ENCODE measurements at regions not wholly inside any gene's neighbourhood (a gene's known extent, or its start where the extent isn't known, plus 50 kb on each side); places are given as distances from the start of the nearest gene placed in this dataset.

GRCh38 chr1:29584362-29584761 lies 348.0 kb downstream of the PTPRU start:
- no peak for DNase-seq (ENCODE audit: low spot score)

- no peak for DNase-seq (ENCODE audit: low spot score)
Measured at GRCh38 chr1:29583727-29584126, 347.4 kb downstream of the PTPRU start.

DNA sequence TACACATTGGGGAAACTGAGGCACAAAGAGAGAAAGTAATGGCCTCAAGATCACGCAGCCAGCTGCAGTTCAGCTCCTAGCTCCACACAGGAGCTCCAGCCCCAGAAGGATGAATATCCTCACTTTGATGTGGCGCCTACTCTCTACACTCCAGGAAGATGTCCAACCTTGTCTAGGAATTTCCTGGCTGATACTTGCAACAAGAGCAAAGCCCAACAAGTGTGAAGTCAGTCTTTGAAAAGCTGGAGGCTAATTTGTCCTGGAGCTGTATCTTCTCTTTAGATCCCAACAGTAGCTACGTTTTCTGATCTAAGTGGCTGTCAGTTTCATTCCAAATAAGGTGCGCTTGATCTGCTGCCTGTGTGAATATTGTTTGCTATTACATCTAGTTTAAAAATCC lies 344.9 kb downstream of the PTPRU start:
- no peak for DNase-seq (ENCODE audit: low spot score)

GRCh38 chr1:29579821-29580425 lies 343.6 kb downstream of the PTPRU start:
- DNase-seq (ENCODE audit: low spot score) = peak; percentile 1

- DNase-seq (ENCODE audit: low spot score) = no peak
Measured at GRCh38 chr1:29577512-29577911, 341.2 kb downstream of the PTPRU start.

DNA sequence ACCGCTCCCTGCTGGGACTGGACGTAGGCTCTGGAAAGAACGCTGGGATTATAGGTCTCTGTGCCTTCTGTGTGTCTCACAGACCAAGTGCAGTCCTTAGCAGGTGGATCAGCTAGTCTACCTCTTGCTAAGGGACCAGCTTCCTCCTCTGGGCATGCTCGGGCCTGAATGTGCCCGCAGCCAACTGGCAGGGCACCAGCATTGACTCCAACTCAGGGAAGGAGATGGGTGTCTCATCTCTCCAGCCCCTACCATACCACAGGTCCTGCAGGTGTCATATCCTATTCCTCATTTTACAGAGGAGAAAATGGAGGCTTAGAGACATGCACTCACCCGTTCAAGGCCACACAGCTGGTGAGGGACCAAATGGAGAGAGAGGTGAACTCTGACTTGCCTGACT lies 340.2 kb downstream of the PTPRU start:
- DNase-seq (ENCODE audit: low spot score) = no peak

GRCh38 chr1:29575826-29576225 lies 339.5 kb downstream of the PTPRU start:
- no peak for DNase-seq (ENCODE audit: low spot score)

- DNase-seq (ENCODE audit: low spot score) = no peak
Measured at GRCh38 chr1:29575277-29575676, 339.0 kb downstream of the PTPRU start.

- DNase-seq (ENCODE audit: low spot score) = no peak
Measured at GRCh38 chr1:29574871-29575270, 338.5 kb downstream of the PTPRU start.

DNA sequence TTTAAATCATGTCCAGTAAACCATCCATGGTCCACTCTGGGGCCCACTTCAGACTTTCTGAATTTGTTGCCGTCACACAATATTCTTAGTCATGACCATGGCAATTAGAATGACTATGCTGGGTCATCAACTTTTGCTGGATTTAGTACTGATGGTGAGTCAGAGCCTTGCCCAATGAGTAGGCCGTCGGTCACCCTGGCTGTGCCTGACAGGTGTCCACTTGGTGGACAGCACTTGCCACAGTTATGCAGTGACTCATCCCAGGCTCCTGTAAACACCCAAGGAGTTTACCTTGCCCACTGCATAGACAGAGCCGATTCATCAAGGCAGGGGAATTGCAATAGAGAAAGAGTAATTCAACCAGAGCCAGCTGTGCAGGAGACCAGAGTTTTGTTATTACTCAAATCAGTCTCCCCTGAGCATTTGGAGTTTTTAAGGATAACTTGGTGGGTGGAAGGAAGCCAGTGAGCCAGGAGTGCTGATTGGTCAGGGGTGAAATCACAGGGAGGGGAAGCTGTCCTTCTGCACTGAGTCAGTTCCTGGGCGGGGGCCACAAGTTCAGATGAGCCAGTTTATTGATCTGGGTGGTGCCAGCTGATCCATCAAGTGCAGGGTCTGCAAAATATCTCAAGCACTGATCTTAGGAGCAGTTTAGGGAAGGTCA lies 333.8 kb downstream of the PTPRU start:
- no peak for DNase-seq (ENCODE audit: low spot score)

GRCh38 chr1:29567257-29567656 lies 330.9 kb downstream of the PTPRU start:
- no peak for DNase-seq (ENCODE audit: low spot score)

DNA sequence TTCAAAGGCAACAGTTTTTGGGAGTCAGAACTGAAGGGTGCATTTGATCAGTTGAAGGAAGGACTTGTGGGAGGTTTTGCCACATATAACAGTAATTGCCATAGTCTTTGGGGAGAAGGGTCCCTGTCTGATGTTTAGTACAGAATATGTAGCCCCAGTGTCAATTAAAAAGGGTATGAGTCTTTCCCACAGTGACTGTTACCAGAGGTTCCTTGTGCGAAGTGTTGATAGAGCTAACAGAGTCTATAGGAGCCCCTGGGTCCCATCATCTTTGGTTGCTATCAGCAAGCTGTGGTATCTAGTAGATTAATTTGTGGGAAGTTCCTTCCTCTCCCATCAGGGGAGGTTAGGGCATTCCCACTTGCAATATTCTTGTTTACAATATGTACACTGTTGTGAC lies 329.2 kb downstream of the PTPRU start:
- no peak for DNase-seq (ENCODE audit: low spot score)

DNA sequence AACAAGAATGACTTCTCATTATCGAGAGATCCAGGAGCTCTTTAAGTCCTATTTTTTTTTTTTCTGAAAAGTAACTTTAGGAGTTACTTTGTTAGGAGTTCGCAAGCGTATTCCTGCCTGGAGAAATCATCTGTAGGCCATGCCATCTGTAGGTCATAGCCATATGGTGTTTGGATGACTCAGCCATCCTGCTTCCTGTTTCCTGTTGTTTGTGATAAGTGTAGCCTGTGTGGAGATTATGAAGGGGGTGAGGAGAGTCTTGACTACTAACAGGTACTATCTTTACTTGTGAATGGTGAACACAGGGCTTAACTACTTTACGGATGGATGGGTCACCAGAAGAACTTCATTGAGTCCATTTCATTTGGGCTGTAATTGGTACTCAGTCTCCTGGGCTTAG lies 327.2 kb downstream of the PTPRU start:
- DNase-seq (ENCODE audit: low spot score) = no peak

DNA sequence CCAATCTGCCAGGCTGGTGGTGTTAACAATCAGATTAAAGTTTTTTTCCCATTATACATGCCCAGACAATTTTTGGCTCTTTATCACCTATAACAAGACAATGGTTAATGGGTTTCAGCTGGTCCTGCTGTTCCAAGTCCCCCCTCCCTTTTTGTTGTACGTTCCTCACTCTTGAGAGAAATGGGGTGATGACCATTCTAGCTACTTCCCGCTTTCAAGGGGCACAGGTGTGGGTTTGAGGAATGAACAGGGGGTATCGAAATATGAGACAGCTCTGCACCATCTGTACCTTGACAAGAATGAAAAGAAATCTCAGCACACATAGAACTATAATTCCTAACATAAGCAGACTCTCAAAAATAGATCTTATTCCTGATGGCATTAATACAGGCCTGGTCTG lies 326.8 kb downstream of the PTPRU start:
- no peak for DNase-seq (ENCODE audit: low spot score)

- no peak for DNase-seq (ENCODE audit: low spot score)
Measured at GRCh38 chr1:29559056-29559455, 322.7 kb downstream of the PTPRU start.

DNA sequence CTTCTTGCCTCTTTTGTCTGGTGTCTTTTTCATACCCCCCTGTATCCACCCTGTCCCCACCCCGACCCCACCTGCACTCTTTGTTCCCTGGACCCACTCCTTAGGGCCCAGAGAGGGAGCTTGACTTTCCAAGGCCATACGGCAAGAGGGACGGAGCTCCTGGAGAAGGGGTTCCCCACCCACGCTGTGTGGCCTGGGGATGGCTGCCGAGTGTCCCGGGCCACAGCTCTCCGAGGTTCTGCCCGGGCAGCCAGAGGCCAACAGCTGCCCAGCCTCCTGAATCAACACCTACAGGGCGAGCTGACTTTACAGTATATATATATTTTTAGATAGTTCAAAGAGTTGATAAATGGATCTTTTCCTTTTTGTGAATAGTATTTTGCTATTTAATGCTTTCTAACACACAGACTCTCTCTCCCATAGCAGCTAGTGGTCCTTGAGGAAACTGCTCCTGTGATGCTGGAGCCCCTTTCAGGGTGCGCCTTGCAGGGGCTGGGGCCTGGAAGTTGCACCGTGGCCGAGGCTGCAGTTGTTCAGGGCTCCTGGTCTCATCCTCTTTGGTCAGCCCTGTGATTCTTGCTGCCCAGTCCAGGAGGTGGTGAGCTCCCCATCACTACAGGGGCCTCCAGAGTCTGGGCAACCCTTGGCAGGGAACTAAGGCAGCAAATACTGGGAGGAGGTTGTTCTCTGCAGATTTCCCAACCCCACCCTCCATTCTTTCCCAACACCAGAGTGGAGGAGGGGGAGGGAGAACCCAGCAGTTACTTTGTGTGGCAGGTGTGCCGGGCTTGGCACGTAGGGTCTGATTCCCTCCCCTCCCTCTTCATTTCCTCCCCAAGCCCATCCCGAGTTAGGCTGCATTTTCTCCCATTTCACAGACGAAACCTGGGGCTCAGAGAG lies 321.6 kb downstream of the PTPRU start:
- DNase-seq (ENCODE audit: low spot score) = no peak

- DNase-seq (ENCODE audit: low spot score) = no peak
Measured at GRCh38 chr1:29557066-29557465, 320.7 kb downstream of the PTPRU start.

DNA sequence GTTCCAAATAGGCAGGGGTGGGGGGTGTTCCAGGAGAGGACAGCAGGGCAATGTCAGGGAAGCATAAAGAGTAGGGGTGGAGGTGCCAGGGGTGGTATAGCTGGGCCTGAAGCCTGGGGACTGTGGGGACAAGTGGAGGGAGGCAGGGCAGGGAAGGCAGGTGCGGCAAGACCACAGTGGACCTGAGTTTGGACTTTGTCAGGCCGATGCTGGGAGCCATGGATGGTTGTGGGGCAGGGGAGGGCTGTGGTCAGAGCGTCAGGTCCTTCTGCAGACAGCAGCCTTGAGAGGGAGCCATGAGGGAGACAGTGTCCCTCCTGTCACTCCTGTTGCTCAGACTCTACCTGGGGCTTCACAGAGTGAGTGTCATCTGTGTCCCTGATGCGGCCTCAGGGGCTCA lies 320.3 kb downstream of the PTPRU start:
- no peak for DNase-seq (ENCODE audit: low spot score)

DNA sequence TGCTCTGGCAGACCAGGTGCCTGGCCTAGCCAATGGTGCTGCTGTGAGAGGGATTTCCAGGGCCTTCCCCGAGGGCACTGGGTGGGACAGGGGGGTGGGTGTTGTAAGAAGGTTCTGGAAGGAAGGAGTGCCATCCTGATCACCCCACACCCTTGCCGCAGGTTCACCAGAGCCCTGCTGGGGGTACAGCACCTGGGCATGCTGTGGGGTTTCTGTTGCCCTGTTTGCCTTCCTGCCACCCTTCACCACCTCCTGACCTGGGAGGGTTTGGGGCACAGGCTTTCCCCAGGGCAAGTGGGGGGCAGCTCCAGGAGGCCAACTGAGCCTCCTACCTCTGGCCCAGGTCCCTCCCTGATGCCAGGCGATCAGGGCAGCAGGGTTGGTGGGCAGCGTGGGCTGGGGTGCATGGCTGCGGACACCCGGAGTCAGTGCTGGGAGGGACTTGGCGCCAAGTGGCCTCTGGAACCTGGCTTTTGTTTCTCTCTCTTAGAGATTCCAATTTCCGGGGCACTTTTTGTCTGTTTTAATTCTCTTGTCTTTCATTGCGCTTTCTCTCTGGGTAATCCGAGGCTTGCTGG lies 318.8 kb downstream of the PTPRU start:
- no peak for DNase-seq (ENCODE audit: low spot score)

- DNase-seq (ENCODE audit: low spot score) = no peak
Measured at GRCh38 chr1:29554208-29554778, 318.0 kb downstream of the PTPRU start.

DNA sequence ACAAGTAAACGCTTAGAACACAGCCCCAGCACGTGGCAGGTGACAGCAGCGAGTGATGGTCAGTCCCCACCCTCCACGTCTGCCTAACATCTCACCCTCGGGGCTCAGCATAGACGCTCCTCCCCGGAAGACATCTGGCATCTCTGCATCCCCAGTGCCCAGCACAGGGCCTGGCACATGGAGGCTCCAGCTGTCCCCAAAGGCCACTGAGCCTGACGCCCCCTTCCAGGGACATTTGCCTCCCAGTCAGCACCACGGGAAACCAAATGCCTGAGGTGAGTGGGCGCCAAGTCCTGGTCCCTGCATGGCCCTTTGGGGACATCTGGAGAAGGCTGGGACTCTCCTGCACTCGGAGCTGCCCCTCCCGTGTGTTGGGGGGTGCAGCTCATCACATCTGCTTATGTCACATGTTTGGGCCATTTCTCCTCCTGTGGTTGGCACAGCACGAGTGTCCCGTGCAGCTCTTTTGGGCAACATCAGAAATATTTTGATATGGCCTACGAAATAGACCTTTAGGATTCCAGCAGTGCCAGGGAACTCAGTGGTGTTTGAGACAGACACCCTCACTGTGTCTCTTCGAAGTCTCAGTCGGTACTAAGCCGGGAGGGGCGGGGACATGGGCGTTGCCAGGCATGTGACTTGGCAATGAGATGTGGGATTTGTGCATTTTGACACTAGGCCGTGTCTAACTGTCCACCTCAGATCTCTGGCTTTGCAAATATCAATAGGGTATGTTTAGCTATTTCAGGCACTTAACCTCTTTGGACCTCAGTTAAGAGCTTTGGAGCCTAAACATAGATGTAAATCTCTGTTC lies 315.0 kb downstream of the PTPRU start:
- DNase-seq (ENCODE audit: low spot score) = no peak

Measured in umbilical cord (tissue), 1 donor.